COR-L47 (cell line): ENCODE measurements at regions not wholly inside any gene's neighbourhood (a gene's known extent, or its start where the extent isn't known, plus 50 kb on each side); places are given as distances from the start of the nearest gene placed in this dataset.
"Not testable (repeated sequence)": the region's sequence is repeated elsewhere in the genome, so short reads cannot be mapped to it uniquely, and the experiment has no call there.

Experiments
- DNase-seq: peaks from one replicate; lab custom pipeline; 2025; lab: John Stamatoyannopoulos, UW

- not testable (repeated sequence) for DNase-seq
Measured at GRCh38 chr10:76815505-76815904, 822.1 kb downstream of the KCNMA1 start.

- no peak for DNase-seq
Measured at GRCh38 chr10:76811430-76811829, 826.2 kb downstream of the KCNMA1 start.

- no peak for DNase-seq
Measured at GRCh38 chr10:76788452-76788811, 849.2 kb downstream of the KCNMA1 start.

GRCh38 chr10:76787746-76788451 lies 849.7 kb downstream of the KCNMA1 start:
- no peak for DNase-seq

- no peak for DNase-seq
Measured at GRCh38 chr10:76786504-76787072, 851.0 kb downstream of the KCNMA1 start.

GRCh38 chr10:76784076-76784475 lies 853.5 kb downstream of the KCNMA1 start:
- DNase-seq, result no peak

- no peak for DNase-seq
Measured at GRCh38 chr10:76779796-76780301, 857.8 kb downstream of the KCNMA1 start.

- no peak for DNase-seq
Measured at GRCh38 chr10:76778914-76779795, 858.5 kb downstream of the KCNMA1 start.

- DNase-seq, result no peak
Measured at GRCh38 chr10:76774987-76775603, 862.5 kb downstream of the KCNMA1 start.

- no peak for DNase-seq
Measured at GRCh38 chr10:76769582-76769981, 868.0 kb downstream of the KCNMA1 start.

- no peak for DNase-seq
Measured at GRCh38 chr10:76769161-76769560, 868.4 kb downstream of the KCNMA1 start.

- peak; percentile 0 for DNase-seq
Measured at GRCh38 chr10:76766682-76767081, 870.9 kb downstream of the KCNMA1 start.

- DNase-seq, result not testable (repeated sequence)
Measured at GRCh38 chr10:76764921-76765320, 872.7 kb downstream of the KCNMA1 start.

GRCh38 chr10:76764177-76764576 lies 873.4 kb downstream of the KCNMA1 start:
- no peak for DNase-seq

- no peak for DNase-seq
Measured at GRCh38 chr10:76763376-76763775, 874.2 kb downstream of the KCNMA1 start.

- no peak for DNase-seq
Measured at GRCh38 chr10:76759681-76760080, 877.9 kb downstream of the KCNMA1 start.

GRCh38 chr10:76743169-76743568 lies 894.4 kb downstream of the KCNMA1 start:
- no peak for DNase-seq

- no peak for DNase-seq
Measured at GRCh38 chr10:76740514-76740913, 897.1 kb downstream of the KCNMA1 start.

GRCh38 chr10:76738991-76739390 lies 898.6 kb downstream of the KCNMA1 start:
- DNase-seq, result no peak

GRCh38 chr10:76736815-76737618 lies 900.6 kb downstream of the KCNMA1 start:
- no peak for DNase-seq

GRCh38 chr10:76736392-76736791 lies 901.2 kb downstream of the KCNMA1 start:
- DNase-seq, result no peak
